ENCODE measurements at regions not wholly inside any gene's neighbourhood (a gene's known extent, or its start where the extent isn't known, plus 50 kb on each side); places are given as distances from the start of the nearest gene placed in this dataset.
"Not testable (repeated sequence)": the region's sequence is repeated elsewhere in the genome, so short reads cannot be mapped to it uniquely, and the experiment has no call there.

DNA sequence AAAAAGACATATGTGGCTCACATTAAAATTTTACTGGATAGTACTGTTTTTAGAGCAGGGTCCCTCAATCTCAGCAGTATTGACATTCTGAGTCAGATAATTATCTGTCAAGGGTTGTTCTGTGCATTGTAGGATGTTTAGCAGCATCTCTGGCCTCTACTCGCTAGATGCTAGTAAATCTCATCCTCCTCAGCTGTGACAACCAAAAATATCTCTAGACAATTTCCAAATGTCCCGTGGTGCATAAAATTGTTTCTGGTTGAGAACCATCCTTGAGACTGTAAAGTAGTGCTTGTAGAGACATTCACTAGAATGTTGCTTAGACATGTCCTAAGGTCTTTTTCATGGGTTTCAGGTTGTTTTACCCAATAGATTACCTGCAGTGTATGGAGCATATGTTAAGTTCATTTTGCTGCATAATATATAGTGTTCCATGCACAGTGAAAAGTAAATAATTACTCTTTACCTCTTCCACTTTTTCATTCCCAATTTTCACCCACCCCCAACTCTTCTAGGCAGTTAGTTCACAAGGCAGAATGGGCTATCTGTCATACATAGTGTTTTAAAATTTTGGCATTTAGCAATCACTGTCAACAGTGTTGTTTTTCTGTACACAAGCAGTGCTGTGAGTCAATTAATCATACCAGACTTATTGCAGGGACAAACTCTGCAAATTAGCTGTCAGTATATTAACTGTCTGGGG lies 200.2 kb upstream of the SLC38A2 start:
- DNase-seq (ENCODE audit: low spot score): no peak

DNA sequence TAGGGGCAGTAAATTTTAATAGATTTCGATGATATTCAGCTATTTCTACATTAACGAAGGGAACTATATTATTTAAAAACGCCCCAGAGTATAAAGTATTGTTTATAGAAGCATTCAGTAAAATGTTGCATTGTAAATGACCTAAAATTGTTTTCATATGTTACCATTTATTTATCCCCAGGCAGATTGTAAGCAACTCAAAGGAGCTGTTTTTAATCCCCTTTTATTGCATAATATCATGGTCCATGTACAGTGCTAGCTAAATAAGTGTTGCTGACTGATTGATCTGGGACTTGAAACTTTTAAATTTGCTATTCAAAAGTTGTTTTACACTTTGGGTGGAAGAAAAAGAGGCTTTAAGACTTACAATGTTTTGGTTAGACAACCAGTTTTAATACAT lies 199.0 kb upstream of the SLC38A2 start:
- no peak for DNase-seq (ENCODE audit: low spot score)

DNA sequence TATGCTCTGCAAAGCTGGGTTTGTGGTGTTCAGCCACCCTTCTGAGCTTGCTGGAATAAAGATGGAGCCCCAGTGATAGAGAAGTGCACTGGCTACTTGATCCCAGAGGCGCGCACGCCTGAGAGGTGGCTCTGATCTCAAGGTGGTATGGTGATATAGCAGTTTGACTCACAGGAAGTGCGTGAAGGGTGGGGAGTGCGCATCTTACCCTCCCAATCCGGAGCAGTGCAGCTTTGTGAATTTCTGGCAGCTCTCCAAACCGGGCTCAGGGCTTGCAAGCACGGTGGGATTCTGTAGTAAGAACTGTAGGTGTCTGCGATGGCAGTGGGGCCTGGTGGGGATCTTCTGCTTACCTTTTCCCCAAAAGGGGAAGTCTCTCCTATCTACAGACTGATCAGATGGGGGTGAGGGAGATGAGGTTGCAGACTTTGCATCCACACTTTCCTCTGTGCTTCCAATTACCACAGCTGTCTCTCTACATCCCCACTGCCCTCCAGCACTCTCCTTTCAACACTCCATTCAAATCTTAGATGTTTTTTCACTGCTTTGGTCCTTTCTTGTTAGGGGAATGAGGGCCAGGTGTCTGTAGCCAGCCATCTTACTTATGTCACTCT lies 197.4 kb upstream of the SLC38A2 start:
- no peak for DNase-seq (ENCODE audit: low spot score)

DNA sequence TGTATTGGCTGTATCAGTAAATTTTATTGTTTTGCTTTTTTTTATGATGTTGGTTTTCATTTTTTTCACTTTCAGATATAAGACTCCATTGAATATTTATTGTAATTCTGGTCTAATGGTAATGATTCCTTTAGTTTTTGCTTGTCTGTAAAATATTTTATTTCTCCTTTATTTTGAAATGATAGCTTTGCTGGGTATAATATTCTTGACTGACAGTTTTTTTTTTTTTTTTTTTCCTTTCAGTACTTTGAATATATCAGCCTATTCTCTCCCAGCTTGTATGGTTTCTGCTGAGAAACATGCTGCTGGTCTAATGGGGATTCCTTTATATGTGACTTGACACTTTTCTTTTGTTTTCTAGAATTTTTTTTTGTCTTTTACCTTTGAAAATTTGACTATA lies 195.1 kb upstream of the SLC38A2 start:
- DNase-seq (ENCODE audit: low spot score): no peak

DNA sequence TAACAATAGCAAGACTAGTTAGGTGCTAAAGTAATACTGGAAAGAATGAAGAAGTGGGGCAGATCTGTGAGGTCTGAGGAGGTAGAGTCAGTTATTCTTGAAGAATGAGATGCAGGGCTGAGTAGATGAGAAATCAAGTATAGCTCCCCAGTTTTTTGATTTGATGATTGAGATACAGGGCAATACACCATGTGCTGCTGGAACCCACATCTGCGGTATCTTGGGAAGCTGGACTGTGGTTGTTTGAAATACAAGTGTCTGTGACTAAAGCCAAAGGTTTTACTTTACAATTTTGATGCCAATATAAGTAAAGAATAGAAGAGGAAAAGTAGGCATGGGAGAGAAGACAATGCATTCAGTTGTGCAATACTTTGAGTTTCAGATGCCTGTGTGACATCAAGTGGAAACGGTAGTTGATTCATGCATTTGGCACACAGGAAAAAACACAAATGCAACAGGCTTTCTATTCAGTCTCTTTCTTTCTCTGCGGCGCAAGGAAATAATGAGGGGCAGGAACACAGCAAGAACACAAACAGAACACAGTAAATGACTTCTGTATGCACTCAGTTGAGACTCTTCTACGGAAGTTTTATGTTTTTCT lies 190.2 kb upstream of the SLC38A2 start:
- peak; percentile 77 for DNase-seq (ENCODE audit: low spot score)

DNA sequence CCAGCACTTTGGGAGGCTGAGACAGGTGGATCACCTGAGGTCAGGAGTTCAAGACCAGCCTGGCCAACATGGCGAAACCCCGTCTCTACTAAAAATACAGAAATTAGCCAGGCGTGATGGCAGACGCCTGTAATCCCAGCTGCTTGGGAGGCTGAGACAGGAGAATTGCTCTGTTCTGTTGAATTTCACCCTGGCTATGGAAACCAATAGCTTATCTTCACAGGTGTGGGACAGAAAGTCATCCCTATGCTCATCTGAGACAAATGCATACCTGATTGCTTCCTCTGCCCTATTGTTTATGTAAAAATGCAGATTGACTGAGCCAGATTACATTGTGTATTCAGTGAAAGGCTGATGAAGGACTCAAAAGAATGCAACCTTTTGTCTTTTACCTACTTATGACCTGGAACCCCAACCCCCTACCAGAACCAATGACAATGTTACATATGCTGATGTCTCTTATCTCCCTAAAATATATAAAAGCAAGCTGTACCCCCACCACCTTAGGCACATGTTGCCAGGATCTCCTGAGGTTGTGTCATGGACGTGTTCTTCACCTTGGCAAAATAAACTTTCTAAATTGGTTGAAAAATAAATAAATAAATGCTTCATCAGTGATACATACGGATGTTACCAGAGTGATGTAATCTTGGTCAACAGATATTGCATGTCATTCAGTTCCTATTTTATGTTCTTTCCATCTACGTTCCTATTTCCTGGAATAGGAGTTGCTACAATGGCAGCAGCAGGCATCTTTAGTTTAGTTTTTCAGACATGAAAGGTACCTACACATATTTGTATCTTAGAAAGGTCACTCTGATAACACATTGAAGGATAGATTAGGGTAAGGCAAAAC lies 189.4 kb upstream of the SLC38A2 start:
- DNase-seq (ENCODE audit: low spot score): not testable (repeated sequence)

DNA sequence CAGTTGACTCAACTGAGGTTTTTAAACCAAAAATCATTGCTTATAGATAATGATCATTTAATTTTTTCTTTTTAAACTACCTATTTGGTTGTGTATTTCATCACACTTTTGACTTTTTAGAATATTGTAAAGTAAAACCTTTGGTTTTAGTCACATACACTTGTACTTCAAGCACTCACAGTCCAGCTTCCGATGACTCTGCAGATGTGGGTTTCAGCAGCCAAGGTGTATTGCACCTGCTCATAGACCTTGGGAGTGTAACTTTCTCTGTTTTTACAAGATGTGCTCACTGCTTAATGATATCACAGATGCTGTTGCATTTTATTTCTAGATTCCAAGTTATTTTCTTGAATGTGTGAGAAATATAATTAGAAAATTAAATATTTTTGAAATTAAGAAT lies 188.3 kb upstream of the SLC38A2 start:
- DNase-seq (ENCODE audit: low spot score): no peak

DNA sequence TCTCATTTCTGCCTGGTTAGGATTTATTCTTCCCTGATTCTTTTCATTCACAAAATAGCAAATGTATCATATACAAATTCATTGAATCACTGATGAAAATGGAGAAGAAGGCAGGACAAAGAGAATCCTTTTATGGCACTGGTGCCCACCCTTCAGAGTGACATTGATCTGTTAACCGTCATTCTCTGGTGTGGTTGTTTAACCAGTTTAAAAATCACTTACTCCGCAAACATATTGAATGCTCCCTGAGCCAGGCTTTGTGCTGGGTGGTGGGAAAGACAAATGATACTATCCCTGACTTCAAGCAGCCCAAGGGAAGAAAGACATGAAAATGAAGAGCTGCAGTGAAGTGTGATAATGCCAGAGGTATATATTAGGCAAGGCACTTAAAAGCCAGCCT lies 187.5 kb upstream of the SLC38A2 start:
- DNase-seq (ENCODE audit: low spot score): no peak

DNA sequence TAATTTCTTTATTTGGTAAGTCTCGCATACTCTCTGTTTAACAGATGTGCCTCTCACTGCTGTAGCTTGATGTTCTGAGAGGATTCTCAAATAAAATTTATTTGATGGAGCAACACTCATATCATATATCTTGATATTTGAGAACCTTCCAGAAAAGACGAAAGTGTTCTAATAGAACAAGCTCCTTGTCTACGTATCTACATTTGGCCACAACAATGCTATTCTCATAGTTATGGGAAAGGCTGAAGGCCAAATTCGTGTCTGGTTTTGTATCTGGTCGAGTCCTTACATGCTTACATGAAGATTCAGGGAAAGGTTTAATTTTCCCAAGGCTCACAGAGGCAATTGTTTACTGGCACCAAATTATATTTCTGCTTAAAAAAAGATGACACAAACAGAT lies 186.7 kb upstream of the SLC38A2 start:
- no peak for DNase-seq (ENCODE audit: low spot score)

DNA sequence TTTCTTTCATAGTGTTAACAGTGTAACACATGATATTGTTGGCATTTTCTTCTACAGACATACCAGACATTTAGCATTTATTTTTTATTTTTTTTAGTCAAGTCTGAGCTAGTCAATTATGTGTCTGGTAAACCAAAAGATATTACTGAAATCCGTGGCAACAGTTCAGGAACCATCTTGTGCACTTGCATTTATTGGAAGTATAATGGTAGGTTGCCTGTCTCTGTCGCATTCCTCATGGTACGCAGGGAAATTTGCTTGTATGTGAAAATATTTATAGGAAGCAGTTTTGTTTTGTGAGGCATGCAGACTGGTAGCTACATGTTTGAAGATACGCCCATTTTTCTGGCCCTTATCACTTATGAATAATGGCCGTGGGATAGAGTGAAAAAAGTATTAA lies 186.1 kb upstream of the SLC38A2 start:
- DNase-seq (ENCODE audit: low spot score): no peak

DNA sequence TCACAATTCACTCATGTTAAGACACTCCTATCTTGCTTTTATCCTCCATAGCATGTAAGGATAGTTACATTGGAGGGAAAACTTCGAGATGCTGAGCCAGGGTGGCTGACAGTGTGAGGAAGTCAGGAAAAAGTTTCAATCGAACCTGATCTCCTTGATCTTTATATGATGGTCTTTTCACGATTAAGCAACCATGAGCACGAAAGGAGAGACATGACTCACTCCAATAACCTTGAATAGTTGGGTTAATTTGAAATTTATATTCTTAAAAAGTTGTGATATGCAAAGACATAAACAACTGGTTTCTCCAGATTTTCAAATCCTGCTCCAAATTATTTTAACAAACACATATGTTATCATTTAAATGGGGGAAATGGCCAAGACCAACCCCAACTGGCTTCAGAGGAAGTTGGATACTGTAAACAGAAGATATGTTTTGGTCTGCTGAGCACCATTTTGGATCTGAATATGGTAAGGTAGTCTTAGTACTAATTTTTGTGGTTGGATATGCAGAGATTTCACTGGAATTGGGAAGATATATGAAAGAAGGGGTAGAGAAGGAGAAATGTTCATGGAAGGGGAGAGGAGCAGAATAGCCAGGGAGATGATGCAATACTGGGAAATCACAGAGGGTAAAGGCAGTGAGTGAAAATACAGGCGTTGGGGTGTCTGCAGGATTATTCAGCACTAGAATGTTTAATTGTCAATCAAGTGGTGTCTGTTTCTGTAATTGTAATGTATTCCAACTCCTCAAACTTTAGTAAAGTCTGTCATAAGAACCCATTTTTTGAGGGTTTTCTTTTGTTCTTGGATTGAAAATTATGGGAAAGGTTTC lies 185.2 kb upstream of the SLC38A2 start:
- DNase-seq (ENCODE audit: low spot score): peak; percentile 73

DNA sequence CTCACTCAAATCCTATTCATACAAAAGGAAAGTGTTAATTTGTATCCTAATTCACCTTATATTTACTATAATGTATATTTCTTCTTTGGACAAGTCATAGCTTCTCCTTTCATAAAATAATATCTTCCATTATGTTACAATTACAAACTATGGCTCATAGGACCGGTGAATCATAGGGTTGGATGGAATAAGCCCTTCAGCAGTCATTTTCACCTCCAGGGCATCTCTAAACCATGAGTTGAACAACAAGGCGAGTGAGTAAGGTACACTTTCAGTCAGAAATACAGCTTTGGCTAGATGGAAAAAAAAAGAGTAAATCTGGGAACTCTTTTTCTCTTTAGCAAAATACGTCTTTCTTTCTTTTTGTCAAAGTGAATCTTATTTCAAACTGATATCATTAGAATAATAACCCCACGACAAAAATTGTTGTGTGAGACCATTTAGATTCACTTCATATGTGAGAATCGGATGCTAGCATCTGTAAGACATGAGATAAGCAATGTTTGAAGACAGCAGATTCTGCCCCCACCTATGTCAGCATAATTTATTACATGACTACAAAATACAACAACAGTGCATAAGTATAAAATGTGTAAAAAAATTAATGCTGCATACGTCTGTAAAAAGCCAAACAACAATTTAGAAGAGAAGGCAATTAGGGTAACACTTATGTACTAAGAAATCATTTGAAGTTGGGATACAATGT lies 184.4 kb upstream of the SLC38A2 start:
- peak; percentile 54 for DNase-seq (ENCODE audit: low spot score)

DNA sequence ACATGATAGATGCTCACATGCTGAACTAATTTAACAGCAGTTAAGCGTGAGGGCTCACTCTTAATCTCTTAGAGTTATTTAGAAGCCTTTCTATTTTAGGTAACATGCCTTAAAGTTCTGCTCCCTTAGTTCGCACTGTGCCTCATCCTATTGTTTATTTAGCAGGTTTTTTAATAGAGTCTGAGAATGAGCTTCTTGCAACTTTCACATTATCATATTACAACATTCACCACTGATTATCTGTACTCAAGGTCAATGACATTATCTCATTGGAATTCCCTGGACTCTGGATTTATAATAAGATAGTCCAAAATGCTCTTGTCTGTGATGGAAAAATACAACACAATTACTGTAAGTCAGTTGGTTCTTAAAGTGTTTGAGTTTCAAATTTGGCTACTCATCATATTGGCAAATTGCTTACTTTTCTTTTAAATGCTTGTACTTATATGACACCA lies 183.6 kb upstream of the SLC38A2 start:
- peak; percentile 74 for DNase-seq (ENCODE audit: low spot score)

DNA sequence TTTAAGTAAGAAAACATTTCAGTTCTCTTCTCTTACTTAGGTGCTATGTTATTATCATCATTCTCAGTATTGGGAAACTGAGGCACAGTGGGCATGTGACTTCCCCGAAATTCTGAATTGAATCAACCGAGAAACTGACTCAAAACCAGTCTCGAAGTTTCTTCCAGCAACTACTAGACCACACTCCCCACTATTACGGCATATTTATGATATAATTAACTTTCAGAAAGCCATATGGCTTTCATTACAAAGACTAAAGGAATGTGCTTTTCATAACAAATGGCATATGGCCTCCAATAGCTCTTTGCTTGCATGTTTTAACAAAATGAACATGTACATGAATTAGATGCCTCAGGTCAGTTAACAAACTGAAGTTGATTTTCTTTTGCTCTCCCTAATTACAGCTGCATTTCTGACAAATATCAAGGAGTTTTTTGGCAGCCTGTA lies 182.9 kb upstream of the SLC38A2 start:
- DNase-seq (ENCODE audit: low spot score): peak; percentile 59

DNA sequence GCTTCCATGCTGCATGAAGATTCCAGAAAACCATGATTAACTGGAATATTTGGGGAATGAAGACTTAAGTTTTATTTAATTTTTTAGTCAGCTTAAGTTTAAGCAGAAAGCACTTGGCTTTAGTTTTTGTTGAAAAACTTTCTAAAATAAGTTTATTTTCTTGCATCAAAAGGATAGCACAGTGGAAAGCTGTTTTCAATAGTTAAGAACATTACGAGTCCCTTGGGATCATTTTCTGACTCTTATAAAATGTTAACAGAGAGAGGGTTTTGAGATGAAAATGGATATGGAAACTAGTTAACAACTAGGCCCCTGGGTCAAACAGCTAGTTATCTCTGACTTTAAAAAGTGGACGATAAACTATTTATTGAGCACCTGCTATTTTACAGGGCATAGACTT lies 181.9 kb upstream of the SLC38A2 start:
- DNase-seq (ENCODE audit: low spot score): no peak

DNA sequence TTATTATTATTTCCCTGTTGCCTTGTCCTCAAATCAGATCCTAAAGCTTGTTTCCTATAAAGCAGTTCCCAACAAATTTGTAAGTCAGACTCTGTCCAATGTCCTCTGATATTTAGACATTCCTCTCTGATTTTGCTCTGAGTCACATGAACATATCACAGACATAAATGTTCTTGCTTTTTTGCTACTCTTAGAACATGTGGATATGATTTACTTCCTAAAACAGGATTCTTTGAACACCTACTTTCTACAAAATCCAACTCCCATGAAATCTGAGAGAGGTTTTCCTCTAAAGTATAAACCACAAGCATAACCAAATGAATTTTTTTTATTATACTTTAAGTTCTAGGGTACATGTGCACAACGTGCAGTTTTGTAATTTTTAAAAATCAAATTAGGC lies 181.3 kb upstream of the SLC38A2 start:
- DNase-seq (ENCODE audit: low spot score): no peak

DNA sequence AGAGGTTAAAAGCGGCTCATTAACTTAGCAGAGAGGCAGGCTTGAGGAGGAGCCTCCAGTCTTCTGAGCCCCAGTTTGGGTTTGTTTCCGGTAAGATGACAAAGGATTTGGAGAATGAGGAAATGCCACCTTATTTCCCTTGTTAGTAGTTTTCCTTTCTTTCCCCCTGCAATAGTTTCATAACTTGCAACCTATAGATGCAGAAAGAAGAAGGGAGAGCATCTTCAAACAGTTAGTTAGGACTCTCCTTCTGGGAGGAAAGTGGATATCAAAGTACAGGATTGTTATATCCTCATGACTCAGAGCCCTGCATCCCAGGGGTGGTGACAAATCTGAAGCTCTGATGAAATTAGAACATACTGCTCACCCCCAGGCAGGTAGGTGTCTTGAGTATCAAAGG lies 180.7 kb upstream of the SLC38A2 start:
- DNase-seq (ENCODE audit: low spot score): peak; percentile 52

DNA sequence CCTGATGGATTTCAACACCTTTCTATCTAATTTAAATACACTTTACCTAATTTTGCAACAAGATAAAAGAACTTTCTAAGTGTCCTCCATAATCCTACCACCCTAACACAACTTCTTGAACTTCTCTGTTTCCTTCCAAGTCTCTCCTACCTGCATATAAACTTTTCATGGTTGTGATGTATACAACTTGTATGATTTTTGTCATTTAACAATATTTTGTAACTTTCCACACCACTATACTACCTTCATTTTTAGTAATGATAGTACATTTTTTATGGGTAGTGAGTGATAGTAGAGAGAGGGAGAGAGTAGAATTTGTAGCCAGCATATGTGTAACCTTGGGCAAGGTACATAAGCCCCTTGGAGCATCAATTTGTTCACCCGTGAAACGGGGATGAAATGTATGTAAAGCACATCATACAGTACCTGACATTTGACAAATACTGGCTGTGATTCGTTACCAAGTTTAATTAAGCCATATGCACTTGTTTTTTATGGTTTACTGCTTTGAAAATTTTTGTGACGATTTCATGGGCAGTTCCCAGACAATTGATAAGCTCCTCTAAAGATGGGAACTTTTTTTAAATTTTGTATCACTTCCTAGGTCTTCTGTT lies 177.8 kb upstream of the SLC38A2 start:
- no peak for DNase-seq (ENCODE audit: low spot score)

DNA sequence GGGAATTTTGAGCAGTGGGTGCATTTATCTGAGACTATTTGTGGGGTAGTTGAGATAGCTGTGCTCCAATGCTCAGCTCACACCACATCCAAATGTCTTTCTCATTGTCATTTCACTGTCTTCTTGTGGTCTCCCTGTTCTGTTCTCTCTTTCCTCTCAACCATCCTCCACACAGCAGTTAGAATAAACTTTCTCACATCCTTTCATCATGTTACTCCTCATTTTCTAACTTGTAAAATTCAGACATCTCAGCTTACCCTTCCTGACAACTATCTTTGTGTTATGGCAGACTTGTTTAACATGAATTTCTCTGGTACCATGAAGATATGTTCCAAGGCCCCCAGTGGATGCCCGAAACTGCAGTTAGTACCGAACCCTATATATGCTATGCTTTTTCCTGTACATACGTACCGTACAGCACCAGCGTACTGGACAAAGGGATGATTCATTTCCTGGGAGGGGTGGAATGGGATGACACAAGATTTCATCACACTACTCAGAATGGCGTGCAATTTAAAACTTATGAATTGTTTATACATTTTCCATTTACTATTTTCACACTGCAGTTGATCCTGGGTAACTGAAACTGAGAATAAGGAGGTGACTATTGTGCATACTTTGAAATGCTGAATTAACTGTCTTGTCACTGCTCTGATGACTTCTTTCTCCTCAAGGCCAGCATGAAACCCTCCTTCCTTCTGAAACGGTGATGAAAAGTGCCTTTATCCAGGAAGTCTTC lies 177.1 kb upstream of the SLC38A2 start:
- DNase-seq (ENCODE audit: low spot score): peak; percentile 85

All from H4 (cell line).